GM21619 (cell line): ENCODE measurements at regions not wholly inside any gene's neighbourhood (a gene's known extent, or its start where the extent isn't known, plus 50 kb on each side); places are given as distances from the start of the nearest gene placed in this dataset.

Experiments
- ATAC-seq: cut with Tn5 transposase; IDR thresholded peaks from one replicate; pipeline ENCODE4 v1.9.1; 2021; ENCODE audit not compliant: unreplicated experiment

DNA sequence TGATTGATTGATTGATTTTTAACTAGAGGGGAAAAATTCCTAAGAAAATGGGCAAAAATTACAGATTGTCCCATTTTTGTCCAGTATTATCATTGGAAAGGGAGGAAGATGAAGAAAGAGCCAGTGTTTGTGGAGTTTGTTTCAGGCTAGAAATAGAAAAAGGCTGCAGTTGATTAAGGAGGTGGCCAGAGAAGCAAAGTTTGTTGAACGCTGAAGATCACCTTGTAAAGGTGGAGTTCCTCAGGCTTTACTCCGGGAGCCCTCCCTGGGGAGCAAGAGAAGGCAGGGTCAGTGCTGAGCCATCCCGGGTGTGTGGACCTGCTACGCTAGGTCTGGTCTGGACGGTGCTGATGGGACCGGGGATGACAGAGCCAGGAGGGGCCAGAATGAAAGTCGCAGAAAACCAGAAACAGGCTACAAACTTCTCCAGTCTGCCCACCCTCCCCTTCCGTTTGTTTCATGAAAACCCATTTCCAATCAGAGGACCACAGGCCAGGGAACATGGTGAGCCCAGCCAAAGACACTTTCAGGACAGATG lies 222.6 kb upstream of the FOXF1 start:
- ATAC-seq, result no peak

DNA sequence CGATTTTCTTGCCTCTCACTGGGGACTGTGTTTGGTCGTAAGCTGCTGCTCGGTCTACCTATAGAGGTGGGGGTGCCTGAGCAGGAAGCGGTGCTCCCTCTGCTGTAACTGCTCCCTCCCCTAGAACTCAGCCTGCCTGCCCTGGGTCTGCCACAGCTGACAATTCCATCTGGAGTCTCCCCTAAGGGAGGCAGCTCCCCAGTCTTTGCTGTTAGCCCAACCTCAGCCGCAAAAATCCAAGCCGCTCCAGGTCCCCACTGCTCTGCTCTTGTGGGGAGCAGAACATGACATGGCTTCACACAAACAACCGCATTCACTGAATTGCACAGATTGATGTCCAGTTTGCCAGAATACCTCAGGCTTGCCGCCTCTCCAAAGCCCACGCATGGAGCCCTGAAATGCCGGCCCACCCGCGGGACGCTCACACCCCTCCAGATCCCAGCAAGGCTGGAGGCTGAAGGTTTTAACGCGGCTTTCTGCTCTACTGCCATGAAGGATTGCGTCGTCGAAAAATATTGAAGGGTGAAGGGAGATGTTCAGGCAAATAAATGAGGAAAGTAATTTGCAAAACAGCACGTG lies 221.5 kb upstream of the FOXF1 start:
- no peak for ATAC-seq

DNA sequence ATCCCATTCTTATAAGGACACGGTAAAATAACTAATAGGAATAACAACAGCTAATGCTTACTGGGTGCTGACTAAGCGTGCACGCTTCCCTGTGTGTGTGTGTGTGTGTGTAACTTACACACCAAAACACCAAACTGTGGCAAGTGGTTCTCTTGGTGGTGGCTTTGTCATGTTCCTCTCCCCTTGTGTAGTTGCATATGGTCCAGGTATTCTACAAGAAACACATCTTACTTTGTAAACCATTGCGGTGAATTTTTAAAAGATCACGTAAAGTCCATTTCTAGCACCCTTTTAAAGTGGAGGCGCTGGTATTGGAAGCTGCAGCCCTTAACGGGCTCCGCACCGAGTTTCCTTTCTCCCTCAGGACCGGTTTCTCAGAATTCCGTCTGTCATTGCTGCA lies 221.0 kb upstream of the FOXF1 start:
- no peak for ATAC-seq

DNA sequence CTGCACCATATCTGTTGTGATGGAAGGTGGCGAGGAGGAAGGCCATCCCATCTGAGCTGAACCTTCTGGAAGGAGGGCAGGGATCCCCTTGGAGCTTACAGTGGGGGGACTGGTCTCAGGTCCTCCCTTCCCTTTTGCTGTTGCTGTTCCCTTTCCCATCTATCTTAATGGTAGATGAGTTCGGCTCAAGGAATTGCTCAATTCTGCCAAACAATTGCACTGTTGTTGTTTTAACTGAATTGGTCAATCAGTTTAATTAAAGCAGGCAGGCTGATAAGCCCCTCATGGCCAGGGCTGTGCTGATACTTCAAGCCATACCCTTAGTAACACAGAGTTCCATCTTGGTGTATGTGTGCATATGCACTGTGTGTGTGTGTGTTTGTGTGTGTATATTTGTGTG lies 220.4 kb upstream of the FOXF1 start:
- no peak for ATAC-seq

DNA sequence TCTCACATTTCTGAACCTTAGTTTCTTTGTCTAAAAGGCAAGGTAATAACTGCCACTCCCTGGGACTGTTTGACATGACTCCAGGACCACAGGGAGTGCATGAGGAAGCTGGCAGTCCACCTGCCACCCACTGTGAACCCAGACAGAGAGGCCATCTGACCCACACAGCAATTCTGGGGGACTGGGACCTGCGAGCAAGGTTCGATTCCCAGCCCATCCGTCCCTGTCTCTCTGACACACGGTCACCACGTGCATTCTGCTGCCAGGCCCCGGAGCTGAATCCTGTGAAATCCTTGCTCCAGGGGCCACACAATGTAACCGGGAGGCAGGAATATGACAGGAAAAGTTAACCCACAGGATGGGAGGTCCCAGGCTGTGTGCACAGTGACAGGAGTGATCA lies 218.8 kb upstream of the FOXF1 start:
- no peak for ATAC-seq

DNA sequence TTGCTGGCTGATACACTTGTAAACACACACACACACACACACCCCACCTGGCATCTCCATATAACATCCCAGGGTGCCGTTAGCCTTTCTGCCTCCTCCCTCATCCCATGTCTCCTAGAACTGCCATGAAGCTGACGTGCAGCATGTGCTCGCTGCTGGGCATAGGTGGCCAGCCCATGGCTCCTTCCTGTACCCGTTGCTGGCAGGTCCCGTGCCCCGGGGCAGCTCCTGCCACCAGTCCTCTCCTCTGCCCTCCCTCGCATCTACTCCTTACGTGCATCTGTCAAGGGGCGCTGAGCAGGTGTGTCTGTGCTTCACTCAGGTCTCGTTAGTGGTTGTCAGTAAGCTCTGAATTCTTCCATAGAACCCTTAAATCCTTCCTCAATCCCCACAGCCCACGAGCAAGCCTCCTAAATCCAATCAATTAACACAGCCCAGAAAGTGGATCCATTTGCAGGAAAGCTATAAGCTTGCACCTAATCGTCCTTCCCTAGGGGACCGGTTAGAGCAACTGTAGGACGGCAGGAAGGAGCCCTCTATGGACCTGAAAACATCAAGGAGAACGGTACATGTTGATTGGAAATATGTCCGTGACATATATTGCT lies 218.1 kb upstream of the FOXF1 start:
- ATAC-seq, result no peak

DNA sequence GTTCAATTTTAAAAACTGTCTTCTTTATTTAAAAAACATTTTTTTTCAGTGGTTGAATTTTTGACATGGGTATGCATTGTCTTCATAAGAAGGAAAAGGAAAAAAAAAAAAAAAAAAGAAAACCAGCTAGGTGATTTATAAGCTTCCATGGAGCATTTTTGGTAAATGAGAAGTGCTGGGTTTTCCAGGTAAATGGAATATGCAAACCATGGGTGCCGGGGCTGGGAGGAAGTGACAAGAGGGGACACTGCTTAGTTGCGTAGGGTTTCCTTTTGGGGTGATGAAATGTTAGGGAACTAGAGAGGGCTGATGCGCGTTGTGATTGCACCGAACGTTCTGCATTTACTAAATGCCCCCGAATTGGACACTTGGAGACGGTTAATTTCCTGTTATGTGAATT lies 217.4 kb upstream of the FOXF1 start:
- ATAC-seq, result no peak

DNA sequence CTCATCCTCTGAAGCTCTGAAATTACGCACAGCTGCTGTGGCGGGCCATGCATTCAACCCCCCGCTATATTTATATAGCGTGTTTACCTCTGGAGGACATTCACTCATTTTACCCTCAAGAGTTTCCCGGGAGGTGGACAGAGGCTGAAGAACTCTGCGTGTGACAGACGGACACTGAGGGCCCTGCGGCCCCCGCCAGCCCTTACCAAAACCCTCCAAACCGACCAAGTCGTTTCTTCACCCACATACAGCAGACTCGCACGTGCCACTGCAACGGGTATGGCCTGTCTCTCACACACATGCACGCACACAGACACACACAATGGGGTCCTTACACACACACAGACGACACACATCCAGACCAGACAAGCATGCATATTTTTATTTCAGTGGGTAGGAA lies 216.4 kb upstream of the FOXF1 start:
- ATAC-seq, result no peak

DNA sequence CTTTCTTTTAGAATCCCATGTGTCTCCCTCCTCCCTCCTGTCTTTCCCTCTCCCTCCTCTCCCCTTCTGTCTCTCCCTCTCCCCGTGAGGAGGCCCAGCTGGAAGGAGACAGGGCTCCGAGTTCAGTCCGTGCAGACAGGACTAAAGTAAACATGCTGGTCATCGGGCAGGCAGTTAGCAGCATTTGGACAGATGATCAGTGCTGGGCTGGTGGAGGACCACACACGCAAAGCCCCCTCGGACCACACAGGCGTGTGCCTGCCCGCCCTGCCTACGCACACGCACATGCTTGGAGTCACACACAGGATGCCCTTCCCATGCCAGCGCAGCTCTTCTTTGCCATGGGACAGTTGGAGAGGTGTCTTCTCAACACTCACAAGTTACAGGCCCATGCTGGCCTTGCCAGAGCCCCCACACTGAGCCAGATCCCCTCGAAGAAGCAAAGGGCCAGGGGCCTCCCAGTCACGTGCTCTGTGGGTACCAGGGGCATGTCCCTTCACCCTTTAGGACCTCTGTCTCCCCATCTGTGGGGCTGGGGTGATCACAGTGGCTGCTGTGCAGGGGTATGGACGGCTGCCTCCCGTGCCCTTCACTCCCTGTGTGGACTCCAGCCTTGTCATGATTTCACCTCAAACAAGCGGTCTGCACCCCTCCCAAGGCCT lies 215.7 kb upstream of the FOXF1 start:
- no peak for ATAC-seq

DNA sequence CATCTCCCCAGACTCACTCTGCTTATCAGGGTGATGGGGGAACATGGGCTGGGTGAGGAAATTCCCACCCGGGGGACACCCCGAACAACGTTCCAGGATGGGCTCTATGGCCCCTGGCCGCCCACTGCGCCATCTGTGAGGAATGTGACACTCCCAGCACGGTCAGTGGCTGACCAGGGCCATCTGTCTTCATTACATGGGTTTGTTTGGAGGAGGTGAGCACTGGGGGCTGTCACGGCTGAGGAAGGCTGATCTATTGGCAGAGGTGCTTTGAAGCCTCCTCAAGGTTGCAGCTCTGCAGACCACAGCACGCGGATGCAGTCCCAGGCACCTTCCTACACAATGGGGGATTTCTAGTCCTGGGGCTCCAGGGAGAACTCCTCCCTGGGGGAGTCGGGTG lies 214.1 kb upstream of the FOXF1 start:
- ATAC-seq, result no peak

DNA sequence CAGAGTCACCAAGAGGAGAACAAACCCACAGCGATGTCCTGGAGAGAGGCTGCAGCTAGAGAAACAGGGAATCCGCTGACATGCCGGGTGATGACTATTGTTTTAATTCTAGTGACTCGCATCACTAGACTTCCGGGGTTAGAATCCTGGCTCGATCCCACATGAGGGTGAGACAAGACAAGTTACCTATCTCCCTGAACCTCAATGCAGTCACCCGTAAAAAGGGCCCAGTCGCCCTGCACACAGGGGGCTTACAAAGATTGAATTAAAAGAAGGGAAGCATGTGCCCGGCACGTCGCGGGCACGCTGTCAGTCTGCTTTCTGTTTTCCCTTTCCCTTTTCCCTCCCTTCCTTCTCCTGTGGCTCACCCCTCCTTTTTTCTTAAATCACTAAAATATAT lies 212.9 kb upstream of the FOXF1 start:
- ATAC-seq, result no peak

DNA sequence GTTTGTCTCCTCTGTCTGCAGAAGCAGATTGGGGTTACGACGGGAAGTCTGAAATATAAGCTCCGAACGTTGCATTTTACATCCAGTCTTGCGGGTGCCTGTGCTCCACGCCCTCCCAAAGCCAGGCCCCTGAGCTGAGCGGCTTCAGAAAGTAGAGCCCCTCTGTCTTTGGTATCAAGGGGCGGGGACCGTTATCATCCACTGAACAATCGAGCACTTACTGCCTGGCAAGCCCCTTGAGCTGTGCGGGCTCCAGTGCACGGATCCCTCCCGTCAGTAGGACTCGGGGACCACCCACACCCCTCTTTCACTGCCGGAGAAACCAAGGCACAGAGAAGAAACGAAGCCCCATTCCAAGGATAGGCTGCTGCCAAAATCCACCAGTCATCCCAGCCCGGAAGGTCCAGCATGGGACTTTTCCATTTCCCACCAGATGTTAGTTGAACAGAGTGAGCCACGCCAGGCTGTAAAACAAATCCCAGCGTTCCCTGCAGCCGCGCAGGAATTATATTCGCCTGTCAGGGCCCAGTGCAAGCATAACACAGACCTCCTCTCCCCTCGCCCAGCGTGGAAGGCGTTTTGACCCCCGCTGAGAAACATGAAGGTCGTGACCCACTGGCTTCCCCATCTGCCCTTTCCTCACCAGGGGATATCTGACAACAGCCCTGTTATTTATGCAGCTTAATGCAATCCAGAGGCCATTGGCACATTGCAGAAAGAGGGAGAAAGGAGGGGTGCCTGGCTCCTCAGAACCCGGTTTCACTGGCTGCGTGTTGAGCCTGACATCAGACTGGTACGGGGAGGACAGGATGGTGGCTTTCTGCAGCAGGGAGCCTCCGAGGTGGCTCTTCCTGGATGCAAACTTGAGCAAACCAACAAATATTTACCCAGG lies 212.2 kb upstream of the FOXF1 start:
- no peak for ATAC-seq

DNA sequence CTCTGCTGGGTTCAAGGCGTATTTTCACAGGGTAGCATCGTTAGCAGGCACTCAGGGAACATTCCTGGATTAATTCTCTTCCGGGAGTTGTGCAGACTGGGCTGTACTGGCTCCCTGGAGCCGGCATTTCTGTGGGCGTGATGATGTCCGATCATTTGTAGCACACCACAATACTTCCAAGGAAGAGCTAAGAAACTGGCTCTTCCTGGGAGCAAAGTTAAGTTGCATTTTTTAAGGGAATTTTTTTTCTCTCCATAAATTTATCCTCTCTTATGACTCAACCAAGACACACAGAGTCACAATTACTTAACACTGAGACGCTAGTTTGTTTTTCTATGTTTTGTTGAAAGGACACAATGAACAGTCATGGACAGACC lies 211.6 kb upstream of the FOXF1 start:
- ATAC-seq, result no peak

DNA sequence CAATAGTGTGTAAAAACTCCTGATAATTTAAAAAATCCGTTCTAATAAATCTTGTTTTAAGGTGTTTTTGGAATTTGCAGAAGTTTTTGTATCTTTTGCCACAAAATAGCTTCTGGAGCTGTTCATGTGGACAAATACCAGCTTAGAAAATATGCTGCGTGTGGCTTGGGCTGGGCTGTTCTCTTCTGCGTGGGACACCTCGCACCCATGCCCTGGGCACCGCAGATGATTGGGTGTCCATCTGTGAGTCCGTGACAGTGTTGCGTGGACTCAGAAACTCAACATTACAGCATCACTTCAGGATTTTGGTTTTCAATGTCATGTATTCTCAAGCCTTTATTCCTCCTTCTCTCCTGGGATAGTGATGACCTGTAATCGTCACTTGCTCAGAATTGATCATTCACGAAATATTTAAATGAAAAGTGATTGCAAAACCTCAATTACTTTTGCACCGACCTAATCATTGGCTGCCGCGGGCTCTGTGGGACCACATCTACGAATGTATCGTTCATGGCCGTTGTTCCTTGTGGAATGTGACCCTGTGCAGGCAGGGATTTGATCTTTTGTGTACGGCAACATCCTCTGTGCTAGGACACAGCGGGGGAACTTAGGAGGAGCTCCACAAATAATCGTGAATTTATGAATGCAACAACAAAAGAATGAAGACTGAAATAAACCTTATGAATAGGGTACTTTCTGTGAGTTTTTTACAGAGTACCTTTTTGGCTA lies 210.3 kb upstream of the FOXF1 start:
- no peak for ATAC-seq

DNA sequence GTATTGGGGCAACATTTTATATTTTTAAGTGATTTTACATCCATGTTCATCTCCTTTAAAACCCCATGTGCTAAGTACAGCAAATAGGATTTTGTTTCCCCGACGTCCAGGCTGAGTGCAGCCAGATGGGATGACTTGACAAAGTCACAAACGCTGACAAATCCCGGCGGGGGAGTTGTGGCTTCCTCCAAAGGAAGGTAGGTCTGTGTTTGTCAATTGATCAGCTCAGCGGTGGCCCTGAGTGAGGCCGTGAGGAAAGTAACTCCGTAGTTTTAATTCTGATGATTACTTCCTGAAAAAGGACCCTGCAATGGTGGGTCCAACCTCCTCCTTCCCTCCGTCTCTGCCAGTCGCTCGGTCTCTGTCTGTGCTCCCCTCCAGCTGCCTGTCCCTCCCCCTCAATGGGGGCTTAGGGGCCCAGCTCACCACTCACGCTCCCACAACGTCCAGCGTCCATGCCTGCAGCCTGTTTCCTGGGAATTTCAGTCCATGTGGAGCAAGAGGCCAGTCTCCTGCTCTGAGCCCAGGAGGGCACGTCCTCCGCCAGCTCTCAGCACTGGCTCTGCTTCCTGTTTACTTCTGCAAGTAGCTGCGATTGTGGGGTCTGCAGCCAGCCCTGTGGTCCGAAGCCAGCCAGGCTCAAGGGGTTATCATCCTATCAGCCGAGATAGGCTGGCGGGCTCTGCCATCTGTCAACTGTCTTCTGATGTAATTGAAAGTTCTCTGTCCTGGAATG lies 209.4 kb upstream of the FOXF1 start:
- no peak for ATAC-seq

DNA sequence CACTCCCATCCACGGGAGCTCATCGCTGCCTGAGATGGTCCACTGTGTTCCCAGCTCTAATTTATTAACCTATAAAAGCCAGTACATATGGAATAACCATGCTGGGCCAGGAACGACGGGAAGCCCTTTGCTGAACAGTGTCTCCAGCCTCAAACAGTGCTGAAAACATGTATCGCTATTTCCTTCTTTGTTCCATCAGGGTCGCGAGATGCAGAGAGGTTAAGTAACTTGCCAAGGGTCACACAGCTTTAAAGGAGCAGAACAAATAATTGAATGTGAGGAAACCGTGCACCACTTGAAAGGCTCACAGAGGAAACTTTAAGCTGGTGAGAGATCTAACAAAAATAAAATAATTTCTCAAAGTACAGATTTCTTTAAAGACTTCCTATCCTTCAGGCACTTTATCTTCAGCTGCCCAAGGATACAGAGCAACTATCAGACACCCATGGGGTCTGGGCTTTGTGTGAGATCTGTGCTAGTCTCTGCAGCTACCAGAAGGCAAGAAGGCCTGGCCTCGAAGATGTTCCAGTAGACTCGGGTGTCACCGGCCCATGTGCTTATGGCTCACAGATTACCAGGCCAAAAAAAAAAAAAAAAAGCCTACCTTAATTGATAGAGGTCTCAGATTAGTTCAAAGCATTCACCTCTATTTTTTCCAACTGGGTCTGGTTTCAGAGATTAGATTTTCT lies 207.8 kb upstream of the FOXF1 start:
- ATAC-seq, result no peak

DNA sequence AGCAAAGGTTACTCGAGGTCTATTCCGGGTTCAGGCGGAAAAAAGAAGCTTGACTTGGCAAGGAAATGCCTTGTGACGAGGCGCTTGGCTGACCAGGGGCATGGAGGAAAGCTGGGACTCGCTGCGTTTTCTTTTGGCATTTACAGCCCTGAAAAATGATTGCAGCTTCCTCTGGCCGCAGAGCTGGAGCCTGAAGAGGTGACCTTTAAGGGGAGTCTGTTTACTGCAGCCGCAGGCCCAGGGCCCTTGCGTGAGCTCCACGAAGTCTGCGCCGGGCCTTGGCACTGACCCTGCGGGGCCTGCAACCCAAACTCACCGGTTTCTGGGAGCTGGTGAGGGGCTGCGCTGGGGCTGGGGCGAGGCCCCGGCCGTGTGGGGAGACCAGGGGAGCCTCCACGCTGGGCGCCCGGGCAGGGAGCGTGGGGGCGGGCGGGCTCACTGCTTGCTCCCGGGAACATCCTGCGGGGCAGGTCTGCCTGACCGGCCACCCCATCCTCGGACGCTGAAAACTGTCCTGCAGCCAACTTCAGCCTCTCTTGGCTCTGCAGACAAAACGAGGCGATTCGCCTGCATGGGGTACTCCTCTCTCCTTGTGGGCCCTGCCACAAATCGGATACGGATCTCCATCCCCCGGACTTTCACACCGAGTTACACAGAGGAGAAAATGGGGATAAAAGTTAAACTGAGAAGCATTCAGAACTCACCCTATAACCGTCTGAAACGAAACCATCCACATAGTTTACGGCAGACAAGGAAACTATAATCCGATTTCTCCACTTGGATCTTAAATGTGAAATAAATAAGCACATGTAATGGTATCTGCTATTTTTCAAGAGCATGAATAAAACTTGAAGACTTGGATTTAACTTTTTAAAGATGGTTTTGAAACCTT lies 206.3 kb upstream of the FOXF1 start:
- no peak for ATAC-seq

DNA sequence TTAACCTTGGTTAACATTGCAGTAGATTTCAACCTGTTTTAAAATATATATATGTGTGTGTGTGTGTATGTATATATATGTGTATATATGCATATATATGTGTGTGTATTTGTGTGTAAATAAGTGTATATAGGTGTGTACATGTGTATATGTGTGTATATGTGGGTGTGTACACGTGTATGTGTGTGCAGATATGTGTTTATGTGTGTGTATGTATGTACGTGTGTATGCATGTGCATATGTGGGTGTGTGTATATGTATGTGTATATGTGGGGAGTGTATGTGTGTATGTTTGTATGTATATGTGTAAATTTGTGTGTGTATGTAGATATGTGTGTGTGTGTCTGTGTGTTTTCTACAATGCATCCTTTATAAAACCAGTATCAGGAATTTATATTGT lies 205.5 kb upstream of the FOXF1 start:
- no peak for ATAC-seq

DNA sequence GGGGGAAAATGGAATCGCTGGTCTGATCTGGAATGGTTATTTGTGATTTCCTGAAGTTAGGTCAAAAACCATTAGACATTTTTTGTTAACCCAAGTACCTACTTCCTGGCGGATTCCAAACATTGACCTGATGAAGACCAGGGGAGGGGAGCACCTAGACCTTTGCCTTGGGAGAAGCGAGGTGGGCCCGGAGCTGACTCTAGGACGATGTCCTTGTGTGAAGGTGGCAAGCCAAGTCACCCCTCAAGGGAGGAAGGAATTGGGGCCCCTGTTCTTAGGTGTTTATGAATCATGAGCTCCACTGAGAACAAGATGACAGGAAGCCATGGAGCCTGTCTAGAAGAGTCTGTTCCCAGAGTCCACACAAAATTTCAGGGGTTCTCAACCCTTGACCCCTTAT lies 204.9 kb upstream of the FOXF1 start:
- ATAC-seq, result no peak
